Bronchial epithelial cell (primary cell): ENCODE measurements at regions not wholly inside any gene's neighbourhood (a gene's known extent, or its start where the extent isn't known, plus 50 kb on each side); places are given as distances from the start of the nearest gene placed in this dataset.

ENCODE experiments used
- DNase-seq: peaks from one replicate; pipeline ENCODE4 v3.0.0-alpha.2; 2010; ENCODE audit warnings: low read depth
- FAIRE-seq: peaks from 2 replicates; lab custom pipeline; 2011; peaks lifted over from hg19 to GRCh38; lab: Jason Lieb, UNC
- H3K27me3 ChIP-seq: 2 replicates; pipeline ENCODE4 v1.5.1; 2011; ENCODE audit warnings: low read length; ENCODE audit not compliant: control insufficient read depth, insufficient read depth
- H3K36me3 ChIP-seq: 2 replicates; pipeline ENCODE4 v1.5.1; 2011; ENCODE audit warnings: low read length; ENCODE audit not compliant: control insufficient read depth, insufficient read depth
- H3K4me3 ChIP-seq: 2 replicates; pipeline ENCODE4 v1.5.1; 2011; ENCODE audit warnings: mild to moderate bottlenecking, low read depth, low read length, control low read depth
- TF ChIP-seq, protein P1 (sequence below): IDR thresholded peaks from 2 replicates; pipeline ENCODE4 v1.5.1; 2011; ENCODE audit warnings: mild to moderate bottlenecking, moderate library complexity, low read length, control low read depth, inconsistent platforms; ENCODE audit not compliant: insufficient read depth, severe bottlenecking

DNA sequence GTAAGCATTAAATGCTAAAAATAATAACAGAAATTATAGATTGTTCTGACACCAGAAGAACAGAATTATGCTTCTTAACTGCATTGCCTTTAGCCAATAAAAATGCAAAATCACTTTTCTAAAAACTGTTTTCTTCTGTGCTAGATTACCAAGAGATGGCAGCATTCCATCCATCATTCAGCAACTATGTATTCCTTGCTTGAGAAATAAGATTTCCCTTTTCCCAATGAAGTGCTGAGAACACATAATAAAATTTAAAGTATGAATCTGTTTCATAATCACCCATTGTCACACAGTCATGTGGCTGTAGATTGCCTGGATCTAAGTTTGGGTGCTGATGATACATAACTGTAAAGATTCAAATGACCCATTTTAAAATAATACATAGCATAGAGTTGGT is 504.2 kb downstream of the TDRD15 start:
- Histone ChIP-seq H3K4me3 (no peak overlapping the region), H3K27me3 (no peaks in the 10 kb centered on the region), H3K36me3 (no peaks in the 10 kb centered on the region)
- DNase-seq (no peak), FAIRE-seq (no peak)
- TF ChIP-seq, protein P1, sequence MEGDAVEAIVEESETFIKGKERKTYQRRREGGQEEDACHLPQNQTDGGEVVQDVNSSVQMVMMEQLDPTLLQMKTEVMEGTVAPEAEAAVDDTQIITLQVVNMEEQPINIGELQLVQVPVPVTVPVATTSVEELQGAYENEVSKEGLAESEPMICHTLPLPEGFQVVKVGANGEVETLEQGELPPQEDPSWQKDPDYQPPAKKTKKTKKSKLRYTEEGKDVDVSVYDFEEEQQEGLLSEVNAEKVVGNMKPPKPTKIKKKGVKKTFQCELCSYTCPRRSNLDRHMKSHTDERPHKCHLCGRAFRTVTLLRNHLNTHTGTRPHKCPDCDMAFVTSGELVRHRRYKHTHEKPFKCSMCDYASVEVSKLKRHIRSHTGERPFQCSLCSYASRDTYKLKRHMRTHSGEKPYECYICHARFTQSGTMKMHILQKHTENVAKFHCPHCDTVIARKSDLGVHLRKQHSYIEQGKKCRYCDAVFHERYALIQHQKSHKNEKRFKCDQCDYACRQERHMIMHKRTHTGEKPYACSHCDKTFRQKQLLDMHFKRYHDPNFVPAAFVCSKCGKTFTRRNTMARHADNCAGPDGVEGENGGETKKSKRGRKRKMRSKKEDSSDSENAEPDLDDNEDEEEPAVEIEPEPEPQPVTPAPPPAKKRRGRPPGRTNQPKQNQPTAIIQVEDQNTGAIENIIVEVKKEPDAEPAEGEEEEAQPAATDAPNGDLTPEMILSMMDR, result no peak

DNA sequence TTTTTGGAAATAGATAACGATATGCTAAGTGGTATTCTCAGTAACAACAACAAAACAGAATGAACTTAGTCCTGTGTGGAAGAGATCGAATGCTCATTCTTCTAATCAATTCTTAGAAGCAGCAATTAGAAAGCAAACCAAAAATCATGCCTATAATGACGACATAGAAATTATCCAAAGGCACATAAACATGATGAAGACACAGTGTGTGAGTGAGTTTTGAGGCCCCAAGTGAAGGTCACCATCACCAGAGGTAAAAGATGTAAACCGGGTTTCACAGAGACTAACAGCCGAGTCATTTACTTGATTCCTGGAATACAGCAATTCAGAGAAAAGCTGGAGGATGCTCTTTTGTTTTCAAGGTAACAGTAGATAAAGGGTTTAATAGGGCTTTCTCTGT is 509.2 kb downstream of the TDRD15 start:
- DNase-seq, result no peak
- Histone ChIP-seq H3K4me3 (no peak overlapping the region), H3K27me3 (no peaks in the 10 kb centered on the region), H3K36me3 (no peaks in the 10 kb centered on the region)
- TF ChIP-seq, protein P1, result no peak
- FAIRE-seq, result no peak

DNA sequence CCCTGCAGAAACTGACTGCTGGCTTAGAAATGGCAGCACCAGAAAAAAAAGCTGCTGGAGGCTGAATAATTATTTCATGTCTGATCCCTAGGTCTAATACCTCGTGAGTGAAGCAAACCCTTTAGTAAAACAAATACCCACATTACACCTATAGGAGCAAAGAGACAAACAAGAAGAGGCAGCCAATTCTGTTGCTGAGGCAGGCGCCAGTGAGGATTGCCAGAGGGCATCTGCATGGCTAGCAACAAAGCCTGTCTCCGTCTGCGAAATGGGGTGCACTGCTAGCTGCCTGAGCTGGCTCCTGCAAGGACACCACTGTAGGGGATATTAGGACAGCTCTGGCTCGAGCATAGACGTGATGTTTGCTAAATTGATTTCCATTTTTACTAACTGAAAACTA is 509.7 kb downstream of the TDRD15 start:
- no peak for FAIRE-seq

DNA sequence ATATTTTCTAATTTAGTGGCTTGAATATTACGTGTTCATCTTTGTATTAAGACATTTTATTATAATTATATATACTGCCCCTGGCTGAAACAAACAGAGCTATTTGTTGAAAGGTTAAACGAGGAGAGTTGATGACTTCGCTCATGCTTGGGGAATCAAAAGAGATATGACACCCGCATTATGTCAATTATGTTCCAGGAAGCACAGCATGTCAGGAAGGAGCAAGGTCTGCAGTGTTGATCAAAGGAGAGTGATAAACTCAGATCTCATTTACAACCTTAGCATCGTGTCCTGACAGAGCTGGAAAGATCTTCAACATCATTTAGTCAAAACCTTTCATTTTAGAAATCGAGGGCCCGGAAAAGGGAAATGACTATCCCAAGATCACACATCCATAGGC is 510.1 kb downstream of the TDRD15 start:
- TF ChIP-seq, protein P1, result no peak
- H3K4me3 ChIP-seq, result no peak overlapping the region
- DNase-seq, result no peak
- no peaks in the 10 kb centered on the region for H3K27me3 ChIP-seq
- no peak for FAIRE-seq
- H3K36me3 ChIP-seq, result no peaks in the 10 kb centered on the region

More for the DNA sequence above, 509.7 kb downstream of the TDRD15 start:
- DNase-seq, result no peak
- Histone ChIP-seq H3K4me3 (no peak overlapping the region), H3K27me3 (no peaks in the 10 kb centered on the region), H3K36me3 (no peaks in the 10 kb centered on the region)
- TF ChIP-seq, protein P1, result no peak

DNA sequence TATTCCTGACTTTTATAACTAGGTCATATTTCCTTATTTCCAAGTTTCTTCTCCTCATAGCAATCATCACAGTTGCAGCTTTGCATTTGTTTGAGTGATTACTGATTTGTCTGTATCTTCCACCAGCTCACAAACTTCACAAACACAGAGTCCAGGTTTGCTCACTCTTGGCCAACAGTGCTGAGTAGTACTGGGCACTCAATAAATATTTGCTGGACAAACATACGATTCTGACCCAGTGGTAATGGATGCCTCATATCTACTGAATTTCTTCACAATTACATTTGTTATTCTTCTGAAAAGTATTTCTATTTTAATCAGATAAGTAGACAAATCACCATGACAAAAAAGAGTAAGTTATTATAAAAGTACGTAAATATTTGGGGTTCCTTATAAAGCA is 516.3 kb downstream of the TDRD15 start:
- FAIRE-seq (no peak), DNase-seq (no peak)
- Histone ChIP-seq H3K4me3 (no peak overlapping the region), H3K27me3 (no peaks in the 10 kb centered on the region), H3K36me3 (no peaks in the 10 kb centered on the region)
- TF ChIP-seq, protein P1, result no peak

DNA sequence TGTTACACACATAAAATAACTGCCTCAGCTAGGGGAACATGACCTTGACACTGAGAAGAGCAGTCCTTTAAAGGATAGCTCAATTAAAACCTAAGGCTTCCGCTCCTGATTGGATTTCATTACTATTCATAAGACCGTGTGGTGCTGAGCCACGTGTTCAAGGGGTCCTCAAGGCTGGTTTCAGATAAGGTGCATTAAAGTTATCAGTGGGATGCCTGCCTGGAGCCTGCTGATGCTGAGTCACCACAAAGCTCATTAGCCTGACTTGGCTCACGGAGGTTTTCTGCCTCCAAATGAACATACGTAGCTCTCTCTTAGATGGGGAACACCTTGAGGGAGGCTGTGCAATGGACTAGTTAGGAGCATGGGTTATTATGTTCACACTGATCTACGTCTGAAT is 518.9 kb downstream of the TDRD15 start:
- TF ChIP-seq, protein P1, result no peak
- Histone ChIP-seq H3K4me3 (no peak overlapping the region), H3K27me3 (no peaks in the 10 kb centered on the region), H3K36me3 (no peaks in the 10 kb centered on the region)
- FAIRE-seq (no peak), DNase-seq (no peak)
